Activated gamma-delta T cell treated with Interleukin-2 at 50 U/mL for 16 hours (primary cell): ENCODE measurements at regions not wholly inside any gene's neighbourhood (a gene's known extent, or its start where the extent isn't known, plus 50 kb on each side); places are given as distances from the start of the nearest gene placed in this dataset.

Experiments used
- DNase-seq: peaks from one replicate; pipeline ENCODE4 v3.0.0-alpha.2; 2020

DNA sequence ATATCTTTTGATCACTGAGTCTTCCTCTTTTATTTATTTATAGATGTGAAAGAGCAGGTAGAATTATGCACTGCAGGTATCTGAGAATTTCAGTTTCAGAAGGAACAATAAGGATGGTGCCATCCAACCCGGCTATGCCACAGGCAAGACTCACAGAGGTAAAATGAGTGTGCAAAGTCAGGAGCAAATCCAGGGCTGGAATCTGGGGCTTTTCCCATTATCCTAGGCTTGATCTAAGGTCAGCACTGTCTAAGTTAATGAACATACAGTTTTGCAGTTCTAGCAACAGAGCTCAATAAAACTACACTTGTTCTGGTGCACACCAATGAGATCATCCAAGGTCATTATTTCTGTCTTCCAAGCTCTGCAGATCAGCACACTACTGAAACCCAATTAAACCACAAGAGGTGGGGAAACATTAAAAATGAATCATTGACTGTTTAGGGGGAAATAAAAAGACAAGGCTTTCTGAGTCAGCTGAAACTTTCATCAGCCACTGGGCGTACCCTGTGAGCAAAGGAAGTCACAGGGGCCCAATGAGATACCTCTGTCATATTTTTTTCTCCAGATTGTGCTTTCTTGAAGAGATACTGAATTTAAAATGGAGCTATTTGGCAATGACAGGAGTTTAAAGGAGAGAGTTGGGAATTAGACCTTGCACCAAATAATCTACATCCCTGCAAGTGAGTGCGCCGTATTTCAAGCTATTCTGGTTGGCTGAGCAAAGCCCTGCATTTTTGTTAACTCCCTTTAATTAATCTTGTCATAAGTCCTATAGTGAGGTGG, 662.2 kb upstream of the ZNF608 start:
- no peak for DNase-seq

- DNase-seq: no peak
Measured at GRCh38 chr5:125409234-125409860, 662.9 kb upstream of the ZNF608 start.

- DNase-seq: no peak
Measured at GRCh38 chr5:125409861-125410536, 663.6 kb upstream of the ZNF608 start.

- no peak for DNase-seq
Measured at GRCh38 chr5:125410537-125411070, 664.2 kb upstream of the ZNF608 start.

DNA sequence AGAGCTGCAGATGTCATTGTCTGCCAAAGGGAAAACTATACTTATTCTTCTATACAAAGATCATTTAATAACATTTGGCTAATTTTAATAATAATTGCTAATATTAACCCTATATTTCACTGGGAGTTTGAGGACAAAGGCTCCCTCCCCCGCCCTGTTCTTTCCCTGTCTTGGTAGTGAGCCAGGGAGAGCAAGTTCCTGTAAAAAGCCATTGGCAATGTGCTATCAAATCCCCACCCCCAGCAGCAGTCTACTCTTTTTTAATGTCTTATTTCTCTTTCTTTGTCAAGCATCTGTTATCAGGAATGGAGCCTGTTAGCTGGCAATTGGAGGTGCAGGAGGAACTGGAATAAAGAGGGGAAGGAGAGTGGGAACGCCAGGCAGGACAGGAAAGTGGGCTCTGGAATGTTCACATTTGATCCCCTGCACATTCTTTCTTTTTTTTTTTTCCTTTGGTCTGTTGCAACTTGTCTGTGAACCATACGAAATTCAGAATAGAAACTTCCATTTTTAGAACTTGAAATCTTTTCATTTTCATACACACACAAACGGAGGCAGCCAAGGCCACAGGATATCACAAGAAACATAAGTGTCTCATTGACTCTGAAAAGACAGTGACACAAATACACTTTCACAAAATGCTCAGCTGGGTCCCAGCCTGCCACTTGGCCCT, 664.8 kb upstream of the ZNF608 start:
- DNase-seq: no peak

- no peak for DNase-seq
Measured at GRCh38 chr5:125411744-125412560, 665.5 kb upstream of the ZNF608 start.

GRCh38 chr5:125412561-125413495, 666.4 kb upstream of the ZNF608 start:
- no peak for DNase-seq

DNA sequence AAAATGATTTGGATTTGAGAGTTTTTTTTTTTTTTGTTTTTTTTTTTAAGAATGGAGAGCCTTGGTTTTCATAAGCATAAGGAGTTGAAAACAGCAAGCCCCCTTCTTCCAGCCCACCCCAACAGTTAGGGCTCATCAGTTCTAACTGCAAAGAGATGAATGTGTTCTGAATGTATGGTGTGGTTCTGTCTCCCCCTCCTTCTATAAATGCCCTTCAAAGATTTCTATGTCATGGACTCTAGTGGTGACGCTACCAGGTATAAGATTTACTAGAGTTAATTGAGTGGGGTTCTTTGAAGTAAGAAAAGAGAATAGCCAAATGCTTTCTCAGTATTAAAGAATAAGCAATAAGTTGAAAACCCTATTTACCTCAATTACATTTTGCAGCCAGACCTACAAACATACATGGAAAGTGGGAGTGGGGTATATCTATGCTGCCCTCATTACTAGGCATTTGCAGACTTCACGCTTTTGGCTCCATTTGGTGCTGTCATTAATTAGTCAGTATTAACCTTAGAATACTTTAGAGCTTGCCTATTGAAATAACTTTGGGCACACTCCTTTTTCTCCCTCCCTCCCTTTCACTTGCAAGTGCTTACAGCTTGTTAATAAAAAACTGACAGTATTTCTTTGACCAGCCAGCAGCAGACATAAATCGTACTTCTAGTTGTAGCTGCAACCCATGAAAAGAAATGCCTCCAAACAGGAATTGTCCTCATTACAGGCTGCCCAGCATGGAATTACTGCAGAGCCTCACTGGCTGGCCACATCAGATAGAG, 667.2 kb upstream of the ZNF608 start:
- no peak for DNase-seq

DNA sequence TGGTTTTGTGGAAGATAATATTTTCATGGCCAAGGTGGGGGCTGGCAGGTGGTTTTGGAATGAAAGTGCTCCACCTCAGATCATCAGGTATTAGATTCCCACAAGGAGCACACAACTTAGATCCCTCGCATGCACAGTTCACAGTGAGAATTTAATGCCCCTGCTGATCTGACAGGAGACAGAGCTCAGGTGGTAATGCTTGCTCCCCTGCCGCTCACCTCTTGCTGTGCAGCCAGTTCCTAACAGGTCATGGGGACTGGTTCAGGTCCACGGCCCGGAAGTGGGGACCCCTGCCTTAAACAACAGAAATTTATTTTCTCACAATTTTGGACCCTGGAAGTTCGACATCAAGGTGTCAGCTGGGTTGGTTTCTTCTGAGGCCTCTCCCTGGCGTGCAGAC, 668.7 kb upstream of the ZNF608 start:
- no peak for DNase-seq

GRCh38 chr5:125416055-125416454, 669.6 kb upstream of the ZNF608 start:
- no peak for DNase-seq

DNA sequence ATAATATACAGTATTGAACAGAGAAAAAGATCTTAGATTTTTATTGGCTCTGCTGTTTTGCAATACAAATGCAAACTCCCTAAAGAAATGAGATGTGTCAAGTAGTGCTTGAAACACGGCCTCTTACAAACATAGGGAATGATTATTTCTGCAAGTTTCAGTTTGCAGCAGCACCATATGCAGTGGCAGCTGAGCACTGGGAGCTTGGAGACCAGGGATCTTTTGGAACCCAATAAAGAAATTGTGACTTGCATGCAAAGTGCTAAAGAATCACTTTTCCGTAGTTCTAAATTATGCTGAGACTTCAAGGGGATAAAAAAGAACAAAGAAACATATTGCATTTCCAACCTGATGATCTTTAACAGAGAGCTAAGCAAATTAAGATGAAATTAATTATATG, 674.6 kb upstream of the ZNF608 start:
- no peak for DNase-seq

DNA sequence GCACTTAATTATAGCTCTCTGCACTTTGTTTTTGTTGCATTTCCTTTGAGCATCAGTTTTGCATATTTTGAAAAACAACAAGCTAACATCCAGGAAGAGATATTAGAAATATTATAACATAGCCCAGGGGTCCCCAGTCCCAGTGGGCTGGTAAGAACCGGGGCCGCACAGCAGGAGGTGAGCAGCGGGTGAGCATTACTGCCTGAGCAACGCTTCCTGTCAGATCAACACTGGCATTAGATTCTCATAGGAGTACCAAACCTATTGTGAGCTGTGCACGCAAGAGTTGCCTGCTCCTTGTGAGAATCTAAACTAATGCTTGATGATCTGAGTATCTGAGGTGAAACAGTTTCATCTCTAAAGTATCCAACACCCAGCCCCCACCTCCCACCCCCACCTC, 675.9 kb upstream of the ZNF608 start:
- no peak for DNase-seq

GRCh38 chr5:125424402-125425141, 678.1 kb upstream of the ZNF608 start:
- no peak for DNase-seq

DNA sequence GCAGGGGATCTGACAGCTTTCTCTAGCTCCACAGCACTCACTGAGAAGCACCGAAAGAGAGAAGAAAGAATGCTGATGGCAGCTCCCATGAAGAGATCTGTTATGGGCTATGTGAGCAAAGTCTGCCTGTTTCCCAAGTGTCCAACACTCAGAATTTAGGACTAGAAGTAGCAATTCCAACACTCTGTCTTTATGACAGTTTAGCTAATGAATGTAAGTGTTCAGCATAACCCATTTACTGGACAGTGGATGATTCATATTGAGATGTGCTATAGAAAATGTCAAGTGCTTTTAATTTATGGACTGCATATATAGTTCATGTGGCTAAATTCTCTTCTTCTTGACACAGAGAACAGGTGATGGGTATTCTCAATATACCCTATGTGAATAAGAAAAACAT, 683.1 kb upstream of the ZNF608 start:
- no peak for DNase-seq

DNA sequence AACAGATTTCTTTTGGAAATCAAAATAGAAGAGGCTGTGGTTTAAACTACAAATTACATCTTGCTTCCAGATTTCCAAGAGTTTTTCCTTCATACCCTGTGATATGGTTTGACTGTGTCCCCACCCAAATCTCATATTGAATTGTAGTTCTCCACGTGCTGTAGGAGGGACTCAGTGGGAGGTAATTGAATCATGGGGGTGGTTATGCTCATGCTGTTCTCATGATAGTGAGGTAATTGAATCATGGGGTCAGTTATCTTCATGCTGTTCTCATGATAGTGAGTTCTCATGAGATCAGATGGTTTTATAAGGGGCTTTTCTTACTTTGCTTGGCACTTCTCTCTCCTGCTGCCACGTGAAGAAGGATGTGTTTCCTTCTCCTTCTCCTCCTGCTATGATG, 687.0 kb upstream of the ZNF608 start:
- DNase-seq: no peak

DNA sequence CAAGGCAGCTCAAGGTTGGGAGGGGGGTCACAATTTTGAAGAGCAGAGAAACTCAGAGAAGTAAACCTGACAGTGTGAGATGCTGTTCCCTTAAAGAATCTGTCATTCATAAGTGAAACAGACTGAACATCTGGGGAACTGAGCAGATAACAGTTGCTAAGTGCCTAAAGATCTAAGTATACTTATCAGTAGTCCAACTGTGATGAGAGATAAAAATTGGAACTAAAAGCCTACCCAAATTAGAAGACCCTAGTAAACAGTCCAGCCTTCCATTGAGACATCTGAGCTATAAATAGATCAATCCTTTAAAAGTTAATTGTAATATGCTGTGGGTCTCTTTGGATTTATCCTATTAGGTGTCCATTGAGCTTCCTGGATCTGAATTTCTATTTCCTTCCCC, 692.8 kb upstream of the ZNF608 start:
- no peak for DNase-seq

DNA sequence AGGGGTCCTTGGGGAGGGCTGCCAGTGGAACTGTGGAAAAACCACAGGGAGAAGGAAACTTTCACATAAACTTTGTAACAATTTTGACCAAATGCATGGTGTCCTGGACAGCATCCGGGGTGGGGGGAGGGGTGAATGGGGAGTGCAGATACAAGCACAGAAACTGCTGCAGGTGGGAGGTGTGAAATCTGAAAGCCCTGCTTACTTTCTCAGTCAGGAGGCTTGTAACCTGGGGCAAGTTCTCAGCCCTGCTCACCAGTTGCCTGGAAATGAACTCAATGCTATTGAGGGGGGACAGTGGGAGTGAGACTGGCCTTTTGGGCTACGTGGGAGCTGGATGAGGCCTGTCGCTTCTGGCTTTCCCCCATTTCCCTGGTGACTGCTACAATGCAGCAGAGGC, 694.5 kb upstream of the ZNF608 start:
- no peak for DNase-seq

DNA sequence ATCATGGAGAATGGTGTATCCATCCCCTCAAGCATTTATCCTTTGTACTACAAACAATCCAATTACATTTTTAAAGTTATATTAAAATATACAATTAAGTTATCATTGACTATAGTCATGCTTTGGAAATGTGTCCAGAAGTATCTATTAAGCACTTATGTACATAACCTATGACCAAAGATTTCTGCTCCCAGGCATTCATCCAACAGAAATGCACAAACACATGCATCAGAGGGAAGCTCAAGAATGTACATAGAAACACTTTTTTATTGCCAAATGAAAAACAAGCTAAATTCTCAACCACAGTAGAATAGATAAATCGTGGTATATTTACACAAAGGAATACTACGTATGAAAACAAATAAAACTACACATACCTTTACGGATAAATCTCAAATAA, 700.5 kb upstream of the ZNF608 start:
- DNase-seq: no peak

- no peak for DNase-seq
Measured at GRCh38 chr5:125450771-125451170, 704.3 kb upstream of the ZNF608 start.

DNA sequence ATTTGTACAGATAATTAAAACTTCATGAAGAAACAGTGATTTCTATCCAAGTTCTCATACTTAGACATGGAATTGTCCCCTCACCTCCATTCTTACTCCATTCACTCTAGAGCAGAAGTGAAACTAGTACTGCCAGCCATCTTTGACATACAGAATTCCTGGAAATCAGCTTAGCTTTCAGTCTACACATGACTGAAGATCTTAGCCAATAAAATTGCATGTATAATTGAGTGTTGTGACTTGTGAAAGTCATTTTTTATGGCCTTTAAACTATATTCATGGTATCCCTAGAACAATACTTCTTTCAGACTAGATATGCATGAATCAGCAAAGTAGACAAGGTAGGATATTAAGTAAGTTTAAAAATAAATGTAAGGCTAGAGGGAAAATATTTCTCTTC, 705.2 kb upstream of the ZNF608 start:
- no peak for DNase-seq
